Vagina (tissue), 2 donors: ENCODE measurements at regions not wholly inside any gene's neighbourhood (a gene's known extent, or its start where the extent isn't known, plus 50 kb on each side); places are given as distances from the start of the nearest gene placed in this dataset.

Experiments used
- CTCF ChIP-seq, 3 experiments: fragments of 450-650 bp in 2 of 3; fragments of 200-600 bp in 1 of 3; sonication (generic) in 1 of 3; IDR thresholded peaks; one replicate each; pipeline ENCODE4 v1.5.1; 2017 to 2019; ENCODE audit warnings: antibody characterized with exemption in 3 of 3, mild to moderate bottlenecking in 2 of 3, moderate library complexity in 2 of 3
- POLR2AphosphoS5 ChIP-seq, 2 donors: sonication (generic); formaldehyde crosslinking; IDR thresholded peaks; one replicate each; pipeline ENCODE4 v1.9.0; 2017; ENCODE audit warnings: antibody characterized with exemption in 2 of 2, mild to moderate bottlenecking in 2 of 2, low read depth in 1 of 2; ENCODE audit not compliant: insufficient read depth in 1 of 2

GRCh38 chr16:25317732-25318316, 60.2 kb upstream of the ZKSCAN2 start:
- TF ChIP-seq CTCF (IDR thresholded peaks at IDR 0.05) (no peak), POLR2AphosphoS5 (IDR thresholded peaks at IDR 0.05; ENCODE audit: insufficient read depth in 1 of 2, low read depth in 1 of 2) (no peak)
